WTC11 (cell line): ENCODE measurements at regions not wholly inside any gene's neighbourhood (a gene's known extent, or its start where the extent isn't known, plus 50 kb on each side); places are given as distances from the start of the nearest gene placed in this dataset.

ENCODE experiments used
- ATAC-seq: fragments of 200-7000 bp; cut with Tn5 transposase; 2 replicates; pipeline ENCODE4 v1.10.0; 2021; ENCODE audit warnings: mild to moderate bottlenecking, moderate library complexity
- CTCF ChIA-PET: fragments of 300-600 bp; sonication (Branson Sonifier 250); formaldehyde crosslinking; loops from one replicate; lab custom pipeline; 2021; ENCODE audit warnings: antibody characterized with exemption; lab: Charles Lee
- POLR2A ChIA-PET: fragments of 350-600 bp; sonication (Branson Sonifier 250); formaldehyde crosslinking; loops from one replicate; lab custom pipeline; 2021; ENCODE audit warnings: antibody characterized with exemption; lab: Charles Lee
- DNase-seq: peaks from one replicate; pipeline ENCODE4 v3.0.0; 2021; ENCODE audit warnings: low spot score
- H3K27ac Mint-ChIP-seq: 2 replicates; pipeline ENCODE4 v1.8.0; 2021; ENCODE audit warnings: mixed read lengths
- H3K27me3 Mint-ChIP-seq: 2 replicates; pipeline ENCODE4 v1.8.0; 2021; ENCODE audit warnings: low read depth, mild to moderate bottlenecking, moderate library complexity, mixed read lengths
- H3K36me3 Mint-ChIP-seq: 2 replicates; pipeline ENCODE4 v1.8.0; 2021; ENCODE audit warnings: mixed read lengths
- H3K4me1 Mint-ChIP-seq: 2 replicates; pipeline ENCODE4 v1.8.0; 2022; ENCODE audit warnings: mixed read lengths
- H3K4me3 Mint-ChIP-seq: 2 replicates; pipeline ENCODE4 v1.8.0; 2021; ENCODE audit warnings: mild to moderate bottlenecking, moderate library complexity, mixed read lengths
- H3K9me3 Mint-ChIP-seq: 2 replicates; pipeline ENCODE4 v1.8.0; 2021; ENCODE audit warnings: mixed read lengths
- ARID4B ChIP-seq: sonication (generic); formaldehyde crosslinking; IDR thresholded peaks from 2 replicates; pipeline ENCODE4 v1.8.0; 2023; ENCODE audit warnings: missing genetic modification reagents, mild to moderate bottlenecking, borderline replicate concordance
- ATF3 ChIP-seq: sonication (generic); formaldehyde crosslinking; conservative IDR thresholded peaks from 2 replicates; pipeline ENCODE4 v1.8.1; 2022; ENCODE audit warnings: mild to moderate bottlenecking, missing genetic modification reagents
- EMX1 ChIP-seq: fragments of 250-450 bp; sonication (Bioruptor Pico); IDR thresholded peaks from 2 replicates; pipeline ENCODE4 v1.8.0; 2021; ENCODE audit warnings: mild to moderate bottlenecking
- GRHL2 ChIP-seq: fragments of 250-450 bp; sonication (Bioruptor Pico); IDR thresholded peaks from 2 replicates; pipeline ENCODE4 v1.8.0; 2022; ENCODE audit warnings: mild to moderate bottlenecking, moderate library complexity; ENCODE audit not compliant: insufficient replicate concordance, severe bottlenecking
- HMGA2 ChIP-seq: fragments of 250-450 bp; sonication (Bioruptor Pico); IDR thresholded peaks from 2 replicates; pipeline ENCODE4 v1.4.0; 2021; ENCODE audit warnings: mild to moderate bottlenecking, moderate library complexity
- JAZF1 ChIP-seq: fragments of 250-450 bp; sonication (Bioruptor Pico); IDR thresholded peaks from 2 replicates; pipeline ENCODE4 v1.9.0; 2021; ENCODE audit warnings: moderate library complexity, mild to moderate bottlenecking, inconsistent platforms
- NFATC4 ChIP-seq: fragments of 250-450 bp; sonication (Bioruptor Pico); IDR thresholded peaks from 2 replicates; pipeline ENCODE4 v1.9.0; 2021; ENCODE audit warnings: mild to moderate bottlenecking
- NFYB ChIP-seq: sonication (generic); formaldehyde crosslinking; conservative IDR thresholded peaks from 2 replicates; pipeline ENCODE4 v1.8.0; 2022; ENCODE audit warnings: low read depth, missing genetic modification reagents
- NR2C2 ChIP-seq: sonication (generic); formaldehyde crosslinking; IDR thresholded peaks from 2 replicates; pipeline ENCODE4 v1.8.0; 2022; ENCODE audit warnings: mild to moderate bottlenecking, missing genetic modification reagents
- RELA ChIP-seq: sonication (generic); formaldehyde crosslinking; IDR thresholded peaks from 2 replicates; pipeline ENCODE4 v1.8.1; 2022; ENCODE audit warnings: missing genetic modification reagents, mild to moderate bottlenecking, borderline replicate concordance
- SP1 ChIP-seq: sonication (generic); formaldehyde crosslinking; conservative IDR thresholded peaks from 2 replicates; pipeline ENCODE4 v1.8.1; 2022; ENCODE audit warnings: missing genetic modification reagents
- USF1 ChIP-seq: sonication (generic); formaldehyde crosslinking; IDR thresholded peaks from 2 replicates; pipeline ENCODE4 v1.8.0; 2022; ENCODE audit warnings: mild to moderate bottlenecking, missing genetic modification reagents
- ZNF317 ChIP-seq: sonication (generic); formaldehyde crosslinking; IDR thresholded peaks from 2 replicates; pipeline ENCODE4 v1.8.1; 2023; ENCODE audit warnings: low read depth, mild to moderate bottlenecking, moderate library complexity, missing genetic modification reagents, borderline replicate concordance
- ZNF396 ChIP-seq: fragments of 250-450 bp; sonication (Bioruptor Pico); IDR thresholded peaks from 2 replicates; pipeline ENCODE4 v1.8.0; 2021; ENCODE audit warnings: mild to moderate bottlenecking, moderate library complexity, borderline replicate concordance
- ZNF512 ChIP-seq: sonication (generic); formaldehyde crosslinking; IDR thresholded peaks from 2 replicates; pipeline ENCODE4 v1.8.1; 2022; ENCODE audit warnings: missing genetic modification reagents, borderline replicate concordance
- ZNF671 ChIP-seq: fragments of 250-450 bp; sonication (Bioruptor Pico); IDR thresholded peaks from 2 replicates; pipeline ENCODE4 v1.8.0; 2021; ENCODE audit warnings: mild to moderate bottlenecking
- TF ChIP-seq, protein P1 (sequence below): fragments of 200-600 bp; IDR thresholded peaks from 2 replicates; pipeline ENCODE4 v1.8.0; 2022; ENCODE audit warnings: antibody characterized with exemption
- TF ChIP-seq, protein P2 (sequence below): fragments of 250-450 bp; sonication (Bioruptor Pico); IDR thresholded peaks from 2 replicates; pipeline ENCODE4 v1.9.0; 2021; ENCODE audit warnings: moderate library complexity, mild to moderate bottlenecking, inconsistent platforms, borderline replicate concordance

GRCh38 chr14:101359221-101360053 is 201.9 kb upstream of the DIO3 start:
- H3K36me3 Mint-ChIP-seq, result peaks cover 2% of the 10 kb centered on the region; the same call in 1 of the 2 replicates
- DNase-seq (no peak), ATAC-seq (no peak)
- CTCF ChIA-PET, result no interaction called here
- H3K27ac Mint-ChIP-seq, result peak overlapping the region; percentile 3; the same call in 1 of the 2 replicates
- POLR2A ChIA-PET, result no interaction called here
- peaks cover 20% of the 10 kb centered on the region for H3K9me3 Mint-ChIP-seq
- TF ChIP-seq JAZF1 (no peak), NFYB (CRISPR knock-in tag) (no peak), GRHL2 (CRISPR knock-in tag) (no peak), HMGA2 (no peak), SP1 (CRISPR knock-in tag) (no peak), ARID4B (CRISPR knock-in tag) (no peak), ZNF317 (CRISPR knock-in tag) (no peak), NFATC4 (CRISPR knock-in tag) (no peak), ZNF512 (no peak), USF1 (CRISPR knock-in tag) (no peak), EMX1 (CRISPR knock-in tag) (no peak), ATF3 (CRISPR knock-in tag) (no peak), RELA (CRISPR knock-in tag) (no peak), NR2C2 (CRISPR knock-in tag) (no peak), ZNF671 (CRISPR knock-in tag) (no peak), ZNF396 (no peak)
- TF ChIP-seq, protein P1, sequence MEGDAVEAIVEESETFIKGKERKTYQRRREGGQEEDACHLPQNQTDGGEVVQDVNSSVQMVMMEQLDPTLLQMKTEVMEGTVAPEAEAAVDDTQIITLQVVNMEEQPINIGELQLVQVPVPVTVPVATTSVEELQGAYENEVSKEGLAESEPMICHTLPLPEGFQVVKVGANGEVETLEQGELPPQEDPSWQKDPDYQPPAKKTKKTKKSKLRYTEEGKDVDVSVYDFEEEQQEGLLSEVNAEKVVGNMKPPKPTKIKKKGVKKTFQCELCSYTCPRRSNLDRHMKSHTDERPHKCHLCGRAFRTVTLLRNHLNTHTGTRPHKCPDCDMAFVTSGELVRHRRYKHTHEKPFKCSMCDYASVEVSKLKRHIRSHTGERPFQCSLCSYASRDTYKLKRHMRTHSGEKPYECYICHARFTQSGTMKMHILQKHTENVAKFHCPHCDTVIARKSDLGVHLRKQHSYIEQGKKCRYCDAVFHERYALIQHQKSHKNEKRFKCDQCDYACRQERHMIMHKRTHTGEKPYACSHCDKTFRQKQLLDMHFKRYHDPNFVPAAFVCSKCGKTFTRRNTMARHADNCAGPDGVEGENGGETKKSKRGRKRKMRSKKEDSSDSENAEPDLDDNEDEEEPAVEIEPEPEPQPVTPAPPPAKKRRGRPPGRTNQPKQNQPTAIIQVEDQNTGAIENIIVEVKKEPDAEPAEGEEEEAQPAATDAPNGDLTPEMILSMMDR, result no peak
- TF ChIP-seq, protein P2, sequence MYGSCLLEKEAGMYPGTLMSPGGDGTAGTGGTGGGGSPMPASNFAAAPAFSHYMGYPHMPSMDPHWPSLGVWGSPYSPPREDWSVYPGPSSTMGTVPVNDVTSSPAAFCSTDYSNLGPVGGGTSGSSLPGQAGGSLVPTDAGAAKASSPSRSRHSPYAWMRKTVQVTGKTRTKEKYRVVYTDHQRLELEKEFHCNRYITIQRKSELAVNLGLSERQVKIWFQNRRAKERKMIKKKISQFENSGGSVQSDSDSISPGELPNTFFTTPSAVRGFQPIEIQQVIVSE, result no peak
- TF ChIP-seq, all 79 proteins: peak for 0
- no peak overlapping the region for H3K4me3 Mint-ChIP-seq
- H3K27me3 Mint-ChIP-seq, result peaks cover 2% of the 10 kb centered on the region; the same call in 1 of the 2 replicates
- peaks cover 6% of the 10 kb centered on the region; the same call in 1 of the 2 replicates for H3K4me1 Mint-ChIP-seq
